BJ (cell line): ENCODE measurements at regions not wholly inside any gene's neighbourhood (a gene's known extent, or its start where the extent isn't known, plus 50 kb on each side); places are given as distances from the start of the nearest gene placed in this dataset.

Experiments
- CTCF ChIA-PET: fragments of 350-600 bp; formaldehyde crosslinking; extraction: SDS; loops from one replicate; lab custom pipeline; 2021; ENCODE audit warnings: antibody characterized with exemption, inconsistent platforms; lab: Yijun Ruan, JAX
- POLR2A ChIA-PET: fragments of 300-600 bp; sonication (Branson Sonifier 250); formaldehyde crosslinking; extraction: SDS; loops from one replicate; lab custom pipeline; 2021; ENCODE audit warnings: antibody characterized with exemption; lab: Charles Lee
- DNase-seq: peaks from one replicate; pipeline ENCODE4 v3.0.0-alpha.2; 2011; ENCODE audit warnings: low read depth
- H3K27me3 ChIP-seq: 2 replicates; pipeline ENCODE4 v1.6.0; 2011; ENCODE audit warnings: low read length; ENCODE audit not compliant: control insufficient read depth, insufficient read depth
- H3K36me3 ChIP-seq: 2 replicates; pipeline ENCODE4 v1.5.1; 2011; ENCODE audit warnings: low read length; ENCODE audit not compliant: control insufficient read depth, insufficient read depth
- H3K4me3 ChIP-seq: 2 replicates; pipeline ENCODE4 v1.5.1; 2011; ENCODE audit warnings: low read depth, mild to moderate bottlenecking, control low read depth, low read length
- CTCF ChIP-seq: IDR thresholded peaks from 2 replicates; pipeline ENCODE4 v1.5.1; 2011; ENCODE audit warnings: low read depth, mild to moderate bottlenecking, control low read depth, inconsistent platforms, low read length, moderate library complexity; ENCODE audit not compliant: insufficient read depth

- POLR2A ChIA-PET = no interaction called here
- H3K36me3 ChIP-seq = no peaks in the 10 kb centered on the region
- no peak overlapping the region for H3K4me3 ChIP-seq
- TF ChIP-seq CTCF = no peak
- CTCF ChIA-PET = no interaction called here
- no peak for DNase-seq
- H3K27me3 ChIP-seq = no peaks in the 10 kb centered on the region
These were observed 572.1 kb upstream of the POM121L12 start for GRCh38 chr7:52463341-52463740.

GRCh38 chr7:52462474-52462873 lies 573.0 kb upstream of the POM121L12 start:
- no peaks in the 10 kb centered on the region for H3K27me3 ChIP-seq
- ChIA-PET POLR2A (no interaction called here), CTCF (no interaction called here)
- no peaks in the 10 kb centered on the region for H3K36me3 ChIP-seq
- H3K4me3 ChIP-seq = no peak overlapping the region
- TF ChIP-seq CTCF = no peak
- no peak for DNase-seq

DNA sequence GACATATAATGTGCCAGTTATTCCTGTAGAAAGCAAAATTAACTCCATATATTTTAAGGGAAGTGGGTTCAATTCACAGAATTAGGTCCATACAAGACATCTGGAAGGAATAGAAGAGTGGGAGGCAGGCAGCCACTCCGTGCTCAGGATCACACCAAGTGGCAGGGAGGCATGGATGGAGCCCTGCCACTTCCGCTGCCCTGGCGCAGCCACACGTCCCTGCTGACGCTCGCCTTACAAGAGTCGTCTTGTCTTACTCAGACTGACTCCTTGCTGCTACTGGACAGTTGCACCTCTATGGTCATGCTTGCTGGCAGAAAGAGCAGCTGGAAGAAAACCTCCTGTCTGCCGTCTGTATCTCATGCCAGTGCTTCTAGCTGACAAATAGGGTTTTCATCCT lies 579.9 kb upstream of the POM121L12 start:
- TF ChIP-seq CTCF = no peak
- ChIA-PET POLR2A (no interaction called here), CTCF (interaction anchor here (1.1 kb wide), 1 partner anchor 20 kb away, joined by 3 read pairs; no protein-coding TSS in a partner anchor)
- no peak for DNase-seq
- no peaks in the 10 kb centered on the region for H3K36me3 ChIP-seq
- H3K4me3 ChIP-seq = no peak overlapping the region
- H3K27me3 ChIP-seq = no peaks in the 10 kb centered on the region

DNA sequence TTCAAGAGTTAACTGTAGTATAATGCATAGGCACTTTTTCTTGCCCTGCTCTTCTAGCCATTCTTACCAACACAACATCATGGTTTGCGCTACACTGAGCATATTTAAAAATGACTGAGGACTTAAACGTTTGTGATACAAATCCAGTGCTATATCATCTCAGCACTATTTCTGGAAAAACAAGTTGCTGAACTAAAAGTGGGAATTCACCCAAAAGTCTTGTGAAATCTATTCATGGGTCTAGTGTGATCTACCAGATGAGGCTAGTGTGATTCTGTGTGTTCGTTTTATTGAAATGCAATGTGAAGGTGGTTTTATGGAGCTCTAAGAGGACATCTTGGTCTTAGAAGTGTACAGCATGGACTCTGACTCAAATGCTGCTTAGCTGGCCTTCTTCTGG lies 584.6 kb upstream of the POM121L12 start:
- POLR2A ChIA-PET = no interaction called here
- no peaks in the 10 kb centered on the region for H3K27me3 ChIP-seq
- H3K4me3 ChIP-seq = no peak overlapping the region
- no peak for DNase-seq
- CTCF ChIA-PET = no interaction called here
- no peaks in the 10 kb centered on the region for H3K36me3 ChIP-seq
- no peak for TF ChIP-seq CTCF

DNA sequence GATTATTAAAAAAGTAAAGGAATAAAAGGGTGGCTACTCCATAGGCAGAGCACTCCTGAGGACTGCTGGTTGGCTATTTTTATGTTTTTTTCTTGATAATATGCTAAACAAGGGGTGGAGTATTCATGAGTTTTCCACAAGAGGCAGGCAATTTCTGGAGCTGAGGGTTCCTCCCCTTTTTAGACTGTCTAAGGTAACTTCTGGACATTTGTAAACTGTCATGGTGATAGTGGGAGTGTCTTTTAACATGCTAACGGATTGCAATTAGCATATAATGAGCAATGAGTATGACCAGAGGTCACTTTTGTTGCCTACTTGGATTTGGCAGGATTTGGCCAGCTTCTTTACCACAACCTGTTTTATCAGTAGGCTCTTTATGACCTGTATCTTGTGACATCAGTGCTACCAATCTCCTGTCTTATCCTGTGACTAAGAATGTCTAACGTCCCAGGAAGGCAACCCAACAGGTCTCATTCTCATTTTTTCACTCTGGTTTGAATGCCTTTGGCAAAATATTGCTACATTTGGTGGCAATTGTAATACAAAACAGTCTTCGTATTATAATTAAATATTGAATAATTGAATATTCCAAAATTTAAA lies 587.8 kb upstream of the POM121L12 start:
- ChIA-PET POLR2A (no interaction called here), CTCF (no interaction called here)
- no peaks in the 10 kb centered on the region for H3K27me3 ChIP-seq
- no peak overlapping the region for H3K4me3 ChIP-seq
- DNase-seq = no peak
- TF ChIP-seq CTCF = no peak
- H3K36me3 ChIP-seq = no peaks in the 10 kb centered on the region
